ENCODE measurements at regions not wholly inside any gene's neighbourhood (a gene's known extent, or its start where the extent isn't known, plus 50 kb on each side); places are given as distances from the start of the nearest gene placed in this dataset.

- no peak for TF ChIP-seq POLR2A (IDR thresholded peaks at IDR 0.05; ENCODE audit: low read depth, low read length)
- no peak for TF ChIP-seq MYC (IDR thresholded peaks at IDR 0.05; ENCODE audit: low read depth, low read length)
- no peak for TF ChIP-seq CTCF (IDR thresholded peaks at IDR 0.05; ENCODE audit: extremely low read depth in 1 of 2, insufficient read depth in 1 of 2, low read depth in 1 of 2, low read length in 2 of 2)
- no peak for TF ChIP-seq JUN (IDR thresholded peaks at IDR 0.05; ENCODE audit: borderline replicate concordance, insufficient read depth, insufficient read length, low read depth)
Observed at GRCh38 chr18:8967573-8967972, 134.9 kb upstream of the NDUFV2 start.
